HG03521 (cell line): ENCODE measurements at regions not wholly inside any gene's neighbourhood (a gene's known extent, or its start where the extent isn't known, plus 50 kb on each side); places are given as distances from the start of the nearest gene placed in this dataset.
A peak's percentile ranks its signal among the peaks of the same experiment; 100 is the strongest.
"Not testable (repeated sequence)": the region's sequence is repeated elsewhere in the genome, so short reads cannot be mapped to it uniquely, and the experiment has no call there.

Experiments used
- ATAC-seq: cut with Tn5 transposase; IDR thresholded peaks from one replicate; pipeline ENCODE4 v1.9.1; 2021; ENCODE audit warnings: mild to moderate bottlenecking, moderate library complexity; ENCODE audit not compliant: unreplicated experiment

DNA sequence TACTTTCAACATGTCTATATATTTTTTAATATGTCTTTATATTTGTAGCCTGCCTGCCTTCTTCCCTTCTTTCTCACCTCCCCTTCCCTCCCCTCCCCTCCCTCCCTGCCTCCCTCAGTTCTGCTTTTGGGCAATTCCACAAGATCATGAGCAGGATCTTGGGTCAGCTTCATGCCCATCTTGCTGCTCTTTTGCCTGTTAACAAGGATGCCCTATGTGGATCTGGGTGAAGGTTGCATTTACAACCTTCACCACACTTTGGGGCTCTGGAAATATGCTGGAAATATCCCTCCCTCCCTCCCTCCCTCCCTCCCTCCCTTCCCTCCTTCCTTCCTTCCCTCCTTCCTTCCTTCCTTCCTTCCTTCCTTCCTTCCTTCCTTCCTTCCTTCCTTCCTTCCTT, 334.1 kb upstream of the FAM98A start:
- ATAC-seq, result no peak

DNA sequence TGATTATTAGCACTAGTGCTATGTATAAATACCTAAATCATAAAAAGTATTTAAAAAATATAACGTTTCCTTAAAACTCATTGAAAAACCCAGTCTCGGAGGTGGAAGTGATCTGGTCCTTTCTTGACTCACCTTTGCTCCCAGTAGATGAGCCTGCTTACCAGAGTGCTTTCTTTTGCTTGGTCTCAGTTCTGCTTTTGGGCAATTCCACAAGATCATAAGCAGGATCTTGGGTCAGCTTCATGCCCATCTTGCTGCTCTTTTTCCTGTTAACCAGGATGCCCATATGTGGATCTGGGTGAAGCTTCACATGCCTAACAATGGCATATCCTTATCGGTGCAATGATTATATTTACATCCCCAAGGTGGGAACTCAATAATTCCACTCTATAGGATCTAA, 332.1 kb upstream of the FAM98A start:
- no peak for ATAC-seq

DNA sequence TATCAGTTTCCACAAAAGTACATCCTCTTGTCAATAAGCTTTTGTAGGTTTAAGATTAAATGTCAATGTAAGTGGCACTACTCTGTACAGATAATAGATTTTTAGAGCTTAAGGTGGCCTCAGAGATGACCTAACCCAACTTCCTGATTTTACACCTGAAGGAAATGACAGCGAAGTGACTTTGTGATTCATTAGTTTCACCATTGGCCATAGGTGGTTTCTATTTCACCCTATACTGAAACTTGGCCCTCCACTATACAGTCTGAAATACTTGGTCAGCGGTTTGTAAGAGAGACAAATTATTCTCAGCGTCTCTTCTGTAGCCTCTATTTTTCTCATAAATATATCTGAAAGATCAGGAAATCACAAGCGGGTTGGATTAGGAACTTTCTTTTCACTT, 330.4 kb upstream of the FAM98A start:
- peak; percentile 87 for ATAC-seq

DNA sequence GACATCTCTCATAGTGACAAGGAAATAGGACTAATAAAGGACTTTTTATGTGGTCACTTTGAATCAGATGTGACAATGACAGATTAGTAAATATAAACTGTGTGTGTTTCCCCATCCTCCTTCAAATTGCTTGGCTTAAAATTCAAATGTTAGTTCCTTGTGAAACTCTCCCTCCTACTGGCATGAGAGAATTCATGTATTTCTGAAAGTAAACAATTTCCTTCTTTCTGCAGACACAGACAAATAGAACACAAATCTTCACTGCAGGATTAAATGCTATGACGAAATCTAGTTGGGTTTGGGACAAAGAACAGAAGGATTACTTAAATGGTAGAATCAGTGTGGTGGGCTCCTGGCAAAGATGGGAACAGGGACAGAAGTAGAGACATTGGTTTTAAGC, 328.7 kb upstream of the FAM98A start:
- ATAC-seq, result no peak

DNA sequence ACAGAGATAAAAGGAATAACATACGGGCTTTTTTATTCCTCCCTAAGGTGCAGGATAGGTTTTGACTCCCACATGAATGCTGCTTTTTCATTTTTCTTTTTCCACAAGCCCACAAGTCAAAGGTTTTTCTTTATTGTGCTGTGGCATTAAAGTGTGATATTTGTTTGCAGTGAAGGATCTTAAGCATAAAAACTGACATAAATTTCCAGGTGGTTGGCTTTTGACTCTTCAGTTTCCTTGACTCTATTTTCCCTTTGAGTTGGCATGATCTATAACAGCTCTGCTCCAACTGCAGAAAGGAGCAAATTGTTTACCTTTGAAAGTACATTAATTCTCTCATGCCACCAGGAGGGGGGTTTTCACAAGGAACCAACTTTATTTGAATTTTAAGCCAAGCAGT, 326.2 kb upstream of the FAM98A start:
- no peak for ATAC-seq

DNA sequence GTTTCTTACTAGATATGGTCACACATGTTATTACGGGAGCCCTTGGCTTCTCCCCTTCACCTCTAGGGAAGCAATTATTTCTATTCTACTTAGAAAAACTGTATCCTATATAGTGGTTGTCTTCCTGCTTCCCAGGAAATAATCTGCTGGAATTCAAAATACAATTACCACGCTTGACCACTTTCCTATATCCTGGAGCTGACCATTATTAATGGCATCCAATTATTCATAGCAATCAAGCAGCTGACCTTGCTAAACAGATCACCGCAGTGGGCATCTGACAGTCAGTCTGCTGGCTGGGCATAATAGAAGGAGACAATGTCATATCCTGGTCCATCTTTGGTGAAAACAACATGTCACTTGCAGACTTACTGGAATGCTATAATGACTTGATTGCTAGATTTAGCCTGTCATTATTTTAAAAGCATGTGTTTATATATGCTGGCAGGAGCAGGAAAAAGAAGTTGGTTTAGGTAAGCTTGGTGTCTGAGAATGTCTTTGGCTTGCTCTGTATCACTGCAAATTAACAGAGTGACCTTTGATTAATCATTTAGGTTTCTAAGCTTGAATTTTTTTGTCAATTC, 325.6 kb upstream of the FAM98A start:
- no peak for ATAC-seq

DNA sequence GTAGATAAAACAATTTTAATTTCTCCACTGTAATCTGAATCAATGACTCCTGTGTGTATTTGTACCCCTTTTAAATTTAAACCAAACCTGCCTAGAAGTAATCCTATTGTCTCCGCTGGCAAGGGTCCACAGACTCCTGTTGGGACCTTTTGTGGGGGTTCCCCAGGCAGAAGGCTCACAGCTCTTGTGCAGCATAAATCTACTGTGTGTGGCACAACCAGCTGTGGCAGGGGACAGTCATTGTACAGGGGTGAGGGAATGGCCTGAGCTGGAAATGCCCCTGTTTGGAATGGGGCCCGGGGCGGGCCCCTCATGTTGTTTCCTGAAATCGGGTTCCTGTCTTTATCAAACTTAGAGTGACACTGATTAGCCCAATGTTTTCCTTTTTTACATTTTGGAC, 318.2 kb upstream of the FAM98A start:
- no peak for ATAC-seq

DNA sequence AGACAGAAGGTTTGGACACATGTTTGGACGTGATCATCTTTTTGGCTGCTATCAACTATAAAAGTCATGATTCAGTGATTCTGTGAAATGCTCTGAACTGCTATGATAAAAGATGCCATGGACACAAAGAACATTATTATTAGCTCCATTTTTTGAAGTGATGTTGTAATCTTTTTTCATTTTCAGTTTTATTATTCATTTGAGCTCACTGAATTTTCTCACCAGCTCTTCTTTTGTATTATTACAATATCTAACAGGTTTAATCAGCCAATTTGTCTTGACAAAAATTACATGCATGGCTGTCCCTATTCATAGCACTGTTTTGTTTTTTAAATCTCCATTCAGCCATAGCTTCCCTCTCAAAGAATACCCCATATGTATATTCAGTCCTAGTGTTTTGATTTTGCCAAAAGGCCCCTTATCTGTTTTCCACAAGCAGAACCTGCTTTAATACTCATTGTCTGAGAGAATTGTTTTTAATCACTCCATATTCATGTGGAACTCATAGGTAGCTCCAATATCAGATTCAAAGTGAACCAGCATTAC, 314.0 kb upstream of the FAM98A start:
- no peak for ATAC-seq

DNA sequence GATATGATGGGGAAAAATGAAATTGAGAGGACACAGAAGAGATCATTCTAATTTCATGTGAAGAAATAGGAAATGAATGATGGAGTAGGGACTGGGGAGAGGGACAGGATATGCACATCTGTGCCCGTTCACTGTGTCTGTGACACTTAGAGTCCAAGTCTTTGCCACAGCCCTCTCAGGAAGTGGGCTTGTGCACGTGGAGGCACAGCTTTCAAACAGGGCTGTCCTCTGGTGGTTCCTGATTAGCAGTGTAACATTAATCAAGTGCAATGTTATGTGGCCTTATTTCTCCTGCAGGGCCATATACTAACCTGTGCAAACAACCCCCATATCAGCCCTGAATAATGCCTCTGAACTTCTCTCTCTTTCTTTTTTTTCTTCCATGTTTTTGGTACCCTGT, 312.2 kb upstream of the FAM98A start:
- ATAC-seq, result no peak

DNA sequence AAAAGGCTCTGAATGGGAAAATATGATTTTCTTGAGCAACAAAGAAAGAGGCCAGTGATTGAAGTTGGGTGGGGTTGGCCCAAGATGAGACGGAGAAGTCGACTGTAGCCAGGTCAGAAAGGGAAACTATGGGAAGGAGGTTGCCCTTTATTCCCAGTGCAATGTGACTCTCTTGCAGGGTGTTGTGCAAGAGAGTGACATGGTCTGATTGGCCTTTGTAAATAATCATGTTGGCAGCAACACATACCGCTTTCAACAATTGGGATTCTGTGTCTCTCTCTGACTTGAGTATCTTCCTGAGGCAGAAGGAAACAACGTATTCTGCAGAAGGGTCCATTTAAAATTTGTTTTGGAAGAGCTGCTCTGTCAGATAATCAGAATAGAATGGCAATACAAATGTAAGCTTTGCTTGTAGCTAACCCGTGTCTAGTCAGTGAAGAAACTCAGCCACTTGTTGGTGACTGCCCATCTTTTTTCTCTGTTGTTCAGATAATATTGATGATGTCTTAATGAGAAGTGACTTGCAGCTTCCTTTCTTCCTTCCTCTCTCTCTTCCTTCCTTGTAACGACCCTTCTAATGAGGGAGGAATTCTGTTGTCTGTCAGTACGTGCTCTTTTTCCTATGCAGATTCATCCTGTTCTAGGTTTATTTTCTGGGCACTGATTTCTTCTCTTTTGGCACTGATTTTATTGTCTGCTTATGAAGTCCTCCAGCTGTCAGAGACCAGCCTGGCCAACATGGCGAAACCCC, 311.0 kb upstream of the FAM98A start:
- no peak for ATAC-seq

DNA sequence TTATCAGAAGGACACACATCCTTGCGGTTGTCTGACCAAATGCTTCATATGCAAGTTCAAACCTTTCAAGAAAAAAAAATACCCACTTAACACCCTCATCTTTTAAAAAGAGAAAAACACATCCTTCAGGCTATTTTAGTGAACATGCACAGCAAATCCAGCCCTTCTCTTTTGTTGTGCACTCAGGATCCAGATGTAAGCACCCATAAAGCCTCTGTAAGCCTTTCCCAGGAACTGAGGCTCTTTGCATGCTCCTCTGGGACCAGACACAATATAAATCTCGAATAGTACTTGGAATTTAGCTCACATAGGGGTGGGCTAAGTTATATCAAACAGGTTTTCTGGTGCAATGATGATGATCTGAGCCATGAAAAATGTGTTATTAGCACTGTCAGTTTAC, 308.8 kb upstream of the FAM98A start:
- ATAC-seq, result no peak

DNA sequence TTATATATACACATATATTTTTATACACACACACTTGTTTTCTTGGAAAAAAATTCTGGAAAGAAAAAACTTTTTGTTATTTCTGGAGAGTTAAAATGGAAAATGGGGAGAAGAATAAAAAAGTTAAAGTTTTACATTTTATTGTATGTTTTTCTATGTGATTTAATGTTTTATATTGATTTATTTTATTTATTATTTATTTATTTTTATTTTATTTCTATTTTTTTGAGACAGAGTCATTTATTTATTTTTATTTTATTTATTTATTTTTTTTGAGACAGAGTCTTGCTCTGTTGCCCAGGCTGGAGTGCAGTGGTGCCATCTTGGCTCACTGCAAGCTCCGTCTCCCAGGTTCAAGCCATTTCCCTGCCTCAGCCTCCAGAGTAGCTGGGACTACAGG, 307.0 kb upstream of the FAM98A start:
- ATAC-seq, result not testable (repeated sequence)

DNA sequence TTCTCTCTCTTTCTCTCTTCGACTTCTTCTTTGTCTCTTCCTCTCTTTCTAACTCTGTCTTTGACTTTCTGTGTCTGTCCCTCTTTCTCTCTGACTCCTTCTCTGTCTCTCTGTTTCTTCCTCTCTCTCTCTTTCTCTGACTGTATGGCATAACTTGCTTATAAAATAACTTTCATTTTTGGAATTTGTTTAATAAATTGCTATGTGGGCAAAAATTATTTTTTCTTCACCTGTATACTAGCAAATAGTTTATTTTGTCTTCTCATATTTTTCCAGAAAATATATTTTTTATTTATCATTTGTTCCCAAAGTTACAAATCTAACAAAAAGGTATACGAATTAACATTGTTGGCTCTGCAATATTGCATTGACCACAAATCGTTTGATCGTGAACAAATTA, 305.7 kb upstream of the FAM98A start:
- no peak for ATAC-seq

DNA sequence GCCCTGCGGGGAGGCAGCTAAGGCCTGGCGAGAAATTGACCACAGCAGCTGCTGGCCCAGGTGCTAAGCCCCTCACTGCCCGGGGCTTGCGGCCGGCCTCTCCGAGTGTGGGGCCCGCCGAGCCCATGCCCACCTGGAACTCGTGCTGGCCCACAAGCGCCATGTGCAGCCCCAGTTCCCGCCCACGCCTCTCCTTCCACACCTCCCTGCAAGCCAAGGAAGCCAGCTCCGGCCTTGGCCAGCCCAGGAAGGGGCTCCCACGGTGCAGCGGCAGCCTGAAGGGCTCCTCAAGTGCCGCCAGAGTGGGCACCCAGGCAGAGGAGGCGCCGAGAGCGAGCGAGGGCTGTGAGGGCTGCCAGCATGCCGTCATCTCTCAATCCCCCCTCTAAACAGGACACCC, 304.6 kb upstream of the FAM98A start:
- no peak for ATAC-seq

DNA sequence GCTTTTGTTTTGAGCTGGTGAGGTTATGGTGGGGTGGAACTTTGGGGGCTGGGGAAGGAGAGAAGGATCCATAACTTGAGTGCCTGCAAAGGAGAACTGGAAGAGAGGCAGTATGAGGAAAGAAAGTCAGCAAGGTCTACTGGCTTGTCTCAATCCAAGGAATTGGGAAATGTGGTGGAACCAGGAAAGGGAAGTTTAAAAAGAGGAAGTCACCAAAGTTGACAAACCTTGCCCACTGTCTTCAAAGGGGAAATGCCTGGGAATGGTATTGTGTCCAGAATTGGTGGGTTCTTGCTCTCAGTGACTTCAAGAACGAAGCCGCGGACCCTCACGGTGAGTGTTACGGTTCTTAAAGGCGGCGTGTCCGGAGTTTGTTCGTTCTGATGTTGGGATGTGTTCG, 304.1 kb upstream of the FAM98A start:
- no peak for ATAC-seq

DNA sequence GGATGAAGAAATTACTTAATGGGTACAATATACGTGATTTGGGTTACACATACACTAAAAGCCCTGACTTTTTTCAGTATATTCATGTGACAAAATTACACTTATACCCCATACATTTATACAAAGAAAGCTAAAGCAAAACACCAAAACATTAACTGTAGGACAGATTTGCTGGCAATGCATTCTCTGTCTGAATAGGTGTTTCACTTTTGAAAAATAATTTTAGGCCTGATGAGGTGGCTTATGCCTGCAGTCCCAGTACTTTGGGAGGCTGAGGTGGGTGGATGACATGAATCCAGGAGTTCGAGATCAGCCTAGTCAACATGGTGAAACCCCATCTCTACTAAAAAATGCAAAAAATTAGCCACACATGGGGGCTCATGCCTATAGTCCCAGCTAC, 301.5 kb upstream of the FAM98A start:
- ATAC-seq, result no peak

DNA sequence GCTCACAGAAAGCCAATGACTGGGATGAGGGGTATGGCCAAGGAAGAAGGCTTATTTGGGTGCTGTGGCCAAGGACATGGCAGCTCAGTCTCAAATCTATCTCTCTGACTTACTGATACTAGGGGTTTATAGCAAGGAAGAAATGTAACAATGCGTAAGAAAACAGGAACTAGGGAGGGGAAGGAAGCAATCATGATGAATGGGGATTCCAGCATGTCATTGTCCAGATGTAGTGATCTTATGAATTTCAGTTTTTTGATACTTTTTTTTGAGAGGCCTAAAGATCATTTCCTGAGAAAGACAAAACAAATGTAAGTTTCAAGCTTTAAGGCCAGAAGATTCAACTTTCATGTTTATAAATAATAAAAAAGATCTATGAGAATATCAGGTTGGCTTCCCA, 298.6 kb upstream of the FAM98A start:
- no peak for ATAC-seq

DNA sequence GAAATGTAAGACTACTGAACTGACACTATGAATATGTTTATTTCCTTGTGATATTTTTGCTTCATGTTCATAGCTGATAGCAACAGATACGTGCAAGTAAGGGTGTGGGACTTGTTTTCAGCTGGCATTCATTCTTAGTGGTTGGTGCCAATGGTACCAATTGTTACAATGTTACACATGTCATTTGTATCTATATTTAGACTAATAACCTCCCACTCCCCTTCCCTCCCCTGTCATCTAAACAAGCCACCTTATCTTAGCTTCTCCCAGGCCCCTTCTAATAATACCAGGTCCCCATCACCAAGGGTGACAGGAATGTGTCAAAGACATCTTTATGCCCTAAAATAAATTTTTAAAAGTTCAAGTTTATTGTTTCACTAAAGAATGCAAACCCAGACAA, 294.7 kb upstream of the FAM98A start:
- no peak for ATAC-seq

DNA sequence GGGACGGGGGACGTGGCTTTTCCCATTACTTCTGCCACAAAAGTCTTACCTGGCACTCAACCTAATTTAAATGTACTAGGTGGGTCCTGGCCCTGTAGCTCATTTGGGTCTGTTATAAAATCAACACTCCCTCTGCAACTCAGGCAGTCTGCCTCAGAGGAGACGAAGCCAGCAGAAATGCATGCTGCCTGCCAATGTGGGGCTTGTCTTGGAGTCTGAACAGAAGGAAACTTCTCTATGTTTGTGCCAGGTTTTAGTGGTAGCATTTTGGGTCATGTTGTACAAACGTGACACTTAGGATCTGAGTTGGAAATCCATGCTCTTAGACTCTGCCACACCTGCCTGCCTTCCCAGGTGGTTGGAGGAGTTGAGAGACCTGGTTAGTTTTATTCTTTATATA, 292.5 kb upstream of the FAM98A start:
- no peak for ATAC-seq

DNA sequence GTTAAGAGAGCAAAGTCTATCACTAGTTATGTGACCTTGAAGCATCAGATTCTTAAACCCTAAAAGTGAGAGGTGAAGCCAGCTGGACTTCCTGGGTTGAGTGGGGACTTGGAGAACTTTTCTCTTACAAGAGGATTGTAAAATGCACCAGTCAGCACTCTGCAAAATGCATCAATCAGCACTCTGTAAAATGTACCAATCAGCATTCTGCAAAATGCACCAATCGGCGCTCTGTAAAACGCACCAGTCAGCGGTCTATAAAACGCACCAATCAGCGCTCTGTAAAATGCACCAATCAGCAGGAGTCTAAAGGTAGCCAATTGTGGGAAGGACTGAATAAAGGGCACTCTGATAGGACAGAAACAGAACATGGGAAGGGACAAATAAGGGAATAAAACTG, 291.6 kb upstream of the FAM98A start:
- ATAC-seq, result no peak

DNA sequence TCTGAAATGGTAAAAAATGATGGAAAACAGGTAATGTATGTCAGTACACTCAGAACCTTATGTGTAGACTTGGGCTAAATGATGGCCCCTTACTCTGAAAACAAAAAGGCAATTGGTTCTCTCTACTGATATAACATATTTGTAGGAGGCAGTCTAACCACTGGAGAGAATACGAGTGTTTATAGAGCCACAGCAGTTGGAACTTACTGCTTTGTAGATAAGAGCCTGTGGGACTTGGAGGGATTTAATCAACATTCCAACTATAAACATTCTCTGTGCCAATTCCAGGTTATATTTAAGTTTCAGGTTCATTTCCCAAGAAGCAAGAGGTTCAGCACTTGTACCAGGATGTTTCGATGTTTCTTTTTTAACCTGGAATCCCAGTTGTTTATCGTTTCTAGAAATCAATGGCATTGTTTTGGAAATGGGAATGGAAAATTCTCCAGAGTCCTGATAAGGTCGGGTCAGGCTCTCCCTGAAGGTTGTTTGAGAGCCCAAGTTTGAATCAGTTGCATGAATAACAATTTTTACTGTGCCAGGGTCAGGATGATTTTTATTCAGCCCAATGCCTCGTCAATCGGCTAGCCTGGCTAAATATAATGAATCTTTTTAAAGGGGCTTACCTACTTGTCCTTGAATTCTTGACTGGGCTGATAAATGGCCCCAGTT, 278.4 kb upstream of the FAM98A start:
- ATAC-seq, result no peak

DNA sequence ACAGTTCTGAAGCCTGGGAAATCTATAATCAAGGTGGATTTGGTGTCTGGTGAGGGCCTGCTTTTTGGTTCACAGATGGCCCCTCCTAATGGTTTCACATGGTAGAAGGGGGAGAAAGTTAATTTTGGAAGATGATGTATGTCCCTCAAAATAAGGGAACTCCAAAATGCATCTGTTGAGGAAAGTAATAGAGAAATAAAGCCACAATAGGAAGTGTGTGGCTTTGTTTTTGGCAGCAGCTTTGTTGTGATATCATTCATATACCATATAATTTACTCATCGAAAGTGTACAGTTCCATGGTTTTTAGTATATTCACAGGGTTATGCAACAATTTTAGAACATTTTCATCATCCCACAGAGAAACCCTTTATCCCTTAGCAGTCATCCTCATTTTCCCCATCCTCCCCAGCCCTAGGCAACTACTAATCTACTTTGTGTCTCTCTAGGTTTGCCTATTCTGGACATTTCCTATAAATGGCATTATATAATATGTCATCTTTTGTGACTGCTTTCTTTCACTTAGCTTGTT, 274.0 kb upstream of the FAM98A start:
- ATAC-seq, result no peak
